SIG-M5 (cell line): ENCODE measurements at regions not wholly inside any gene's neighbourhood (a gene's known extent, or its start where the extent isn't known, plus 50 kb on each side); places are given as distances from the start of the nearest gene placed in this dataset.

Experiments used
- DNase-seq: peaks from one replicate; lab custom pipeline; 2025; lab: John Stamatoyannopoulos, UW

GRCh38 chr4:102440498-102440897 lies 60.7 kb upstream of the NFKB1 start:
- DNase-seq: no peak

- DNase-seq: no peak
Measured at GRCh38 chr4:102441978-102442911, 58.9 kb upstream of the NFKB1 start.

GRCh38 chr4:102444752-102445151 lies 56.4 kb upstream of the NFKB1 start:
- no peak for DNase-seq

GRCh38 chr4:102445213-102445612 lies 55.9 kb upstream of the NFKB1 start:
- DNase-seq: no peak

- DNase-seq: no peak
Measured at GRCh38 chr4:102447413-102447812, 53.7 kb upstream of the NFKB1 start.

GRCh38 chr4:102449751-102450352 lies 51.3 kb upstream of the NFKB1 start:
- DNase-seq: no peak

- no peak for DNase-seq
Measured at GRCh38 chr4:102451266-102451665, 49.9 kb upstream of the NFKB1 start.
